CD4-positive, alpha-beta T cell treated with Interleukin-4 for 1 hour (primary cell): ENCODE measurements at regions not wholly inside any gene's neighbourhood (a gene's known extent, or its start where the extent isn't known, plus 50 kb on each side); places are given as distances from the start of the nearest gene placed in this dataset.

Experiments
- DNase-seq, 2 donors: peaks; one replicate each; pipeline ENCODE4 v3.0.0-alpha.2; 2020 to 2022

- no peak for DNase-seq
Observed at GRCh38 chr12:13745111-13745860, 236.1 kb downstream of the GRIN2B start.

- no peak for DNase-seq
Observed at GRCh38 chr12:13744561-13744960, 236.8 kb downstream of the GRIN2B start.

DNA sequence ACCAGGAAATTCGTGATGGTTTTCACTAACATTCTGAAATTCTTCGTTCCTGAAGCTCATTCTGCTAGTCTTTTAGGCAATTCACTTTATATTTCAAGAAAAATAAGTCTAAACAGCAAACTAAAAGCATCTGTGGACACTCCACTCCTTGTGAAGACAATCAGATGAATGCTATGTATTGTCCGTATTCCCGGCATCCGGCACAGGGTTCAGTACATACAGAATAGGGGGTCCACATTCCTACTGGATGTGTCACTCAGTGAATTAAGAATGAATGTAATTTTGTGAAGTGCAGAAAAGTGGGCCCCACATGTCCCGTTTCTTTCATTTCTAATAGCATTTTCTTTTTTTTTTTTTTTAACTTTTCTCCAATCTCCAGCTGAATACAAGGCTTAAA is 241.3 kb downstream of the GRIN2B start:
- no peak for DNase-seq

- no peak for DNase-seq
Observed at GRCh38 chr12:13735734-13736133, 245.7 kb downstream of the GRIN2B start.

- no peak for DNase-seq
Observed at GRCh38 chr12:13734584-13735152, 246.7 kb downstream of the GRIN2B start.

- no peak for DNase-seq
Observed at GRCh38 chr12:13727707-13728195, 253.7 kb downstream of the GRIN2B start.

GRCh38 chr12:13725049-13725448 is 256.4 kb downstream of the GRIN2B start:
- no peak for DNase-seq

DNA sequence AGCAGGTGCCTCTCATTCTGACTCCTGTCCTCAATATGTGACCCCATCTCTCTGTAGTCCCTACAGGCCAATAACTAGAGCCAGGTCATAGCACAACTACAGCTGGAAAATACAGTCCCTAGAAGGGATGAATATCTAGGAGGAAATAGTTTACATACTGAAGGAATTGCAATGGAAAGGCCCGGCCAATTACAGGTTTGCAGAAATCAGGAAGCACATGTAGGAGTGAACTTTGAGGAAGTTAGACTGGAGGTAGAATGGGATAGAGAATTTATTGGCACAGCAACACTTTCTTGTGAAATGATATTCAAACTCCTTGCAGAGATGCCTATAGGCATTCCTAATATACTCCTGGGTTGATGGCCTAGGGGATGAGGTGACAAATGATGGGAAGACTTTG is 257.3 kb downstream of the GRIN2B start:
- DNase-seq = no peak

DNA sequence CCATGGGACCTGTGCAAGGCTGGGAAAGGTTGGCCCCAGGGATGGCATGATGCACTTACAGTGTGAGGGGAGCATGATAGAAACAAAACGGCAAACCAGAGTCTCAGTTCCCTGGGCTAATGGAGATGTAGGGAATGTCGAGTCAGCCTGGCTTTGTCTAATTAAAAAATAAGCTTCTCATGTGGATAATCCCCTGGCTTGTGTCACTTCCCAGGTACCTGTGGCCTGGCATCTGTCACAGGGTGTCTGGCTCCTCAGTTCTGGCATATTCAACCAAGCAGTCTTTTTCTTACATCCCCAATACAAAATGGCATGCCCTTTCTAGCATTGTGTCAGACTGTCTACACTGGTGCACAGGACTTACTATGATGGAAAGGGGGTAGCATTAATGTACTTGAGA is 261.4 kb downstream of the GRIN2B start:
- no peak for DNase-seq

DNA sequence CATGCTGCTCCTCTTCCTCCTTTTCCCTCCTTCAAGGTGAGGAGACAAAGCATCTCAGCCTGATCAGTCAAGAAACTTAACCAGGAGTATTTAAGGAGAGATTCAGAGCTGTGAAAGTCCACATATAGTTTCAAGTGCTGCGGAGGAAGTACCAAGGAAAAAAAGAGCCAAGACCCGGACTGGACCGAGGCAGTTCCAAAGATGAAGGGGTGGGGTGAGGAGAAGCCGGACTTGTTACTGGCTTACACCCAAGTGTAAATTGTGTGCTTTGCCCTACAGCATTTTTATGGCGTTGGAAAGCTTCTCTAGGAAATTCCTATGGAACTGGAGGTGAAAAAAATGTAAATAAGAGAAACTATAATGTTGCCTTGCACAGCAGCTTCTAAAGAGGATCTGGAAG is 263.1 kb downstream of the GRIN2B start:
- DNase-seq = no peak

- DNase-seq = no peak
Observed at GRCh38 chr12:13716119-13716518, 265.3 kb downstream of the GRIN2B start.

DNA sequence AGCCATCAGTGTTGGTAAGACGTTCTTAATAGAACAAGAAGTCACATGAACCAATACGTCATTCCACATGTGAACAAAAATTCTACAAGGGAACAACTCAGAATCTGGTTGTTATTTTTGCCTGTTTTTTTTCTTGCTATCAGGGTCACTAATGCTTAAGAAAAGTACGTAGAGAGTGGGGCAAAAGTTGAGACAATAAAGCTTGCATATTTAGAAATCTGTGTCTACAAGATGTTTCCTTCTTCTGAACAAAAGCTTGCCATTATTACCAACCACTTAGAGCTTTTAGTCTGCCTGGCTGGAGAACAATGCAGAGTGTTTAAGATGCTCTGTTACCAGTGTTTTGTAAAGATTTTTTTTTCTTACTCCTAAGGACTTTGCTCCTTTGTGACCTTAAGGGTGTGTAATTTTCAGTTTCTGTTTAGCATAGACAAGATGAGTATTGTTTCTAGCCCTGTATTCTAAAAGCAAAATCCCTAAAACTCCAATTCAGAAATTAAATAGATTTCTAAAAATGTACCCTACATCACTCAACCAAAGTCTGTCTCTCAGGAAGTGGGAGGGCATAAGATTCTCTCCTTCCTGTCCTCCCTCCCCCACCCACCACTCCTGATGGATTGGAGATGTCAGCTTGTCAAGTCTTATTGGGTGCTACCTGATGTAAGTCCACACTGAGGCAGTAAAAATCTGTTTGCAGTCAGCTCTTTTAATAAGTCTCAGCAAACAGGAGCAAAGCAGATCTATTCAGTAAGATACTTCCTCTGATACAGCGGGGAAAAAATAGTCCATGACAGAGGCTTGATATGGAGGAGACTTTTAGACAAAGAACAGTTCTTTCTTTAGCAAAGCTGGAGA is 267.6 kb downstream of the GRIN2B start:
- no peak for DNase-seq

DNA sequence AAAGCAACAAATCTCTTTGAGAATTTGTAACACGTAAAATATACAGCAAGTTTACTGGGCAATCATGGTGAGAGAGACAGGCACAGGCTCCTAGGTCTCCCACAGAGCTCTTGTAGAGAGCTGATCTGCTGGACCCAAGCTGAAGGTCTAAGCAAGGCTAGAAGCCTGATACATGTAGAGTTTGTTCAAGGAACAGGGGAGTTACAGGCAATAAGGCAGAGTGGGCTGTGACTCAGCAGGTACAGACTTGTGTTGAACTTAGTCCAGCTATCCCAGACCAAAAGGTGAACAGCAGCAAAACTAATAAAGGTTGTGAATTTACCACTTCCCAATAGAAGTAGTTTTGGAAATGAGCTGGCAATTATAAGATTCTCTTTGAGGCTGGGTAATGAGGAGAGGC is 273.6 kb downstream of the GRIN2B start:
- DNase-seq = no peak

DNA sequence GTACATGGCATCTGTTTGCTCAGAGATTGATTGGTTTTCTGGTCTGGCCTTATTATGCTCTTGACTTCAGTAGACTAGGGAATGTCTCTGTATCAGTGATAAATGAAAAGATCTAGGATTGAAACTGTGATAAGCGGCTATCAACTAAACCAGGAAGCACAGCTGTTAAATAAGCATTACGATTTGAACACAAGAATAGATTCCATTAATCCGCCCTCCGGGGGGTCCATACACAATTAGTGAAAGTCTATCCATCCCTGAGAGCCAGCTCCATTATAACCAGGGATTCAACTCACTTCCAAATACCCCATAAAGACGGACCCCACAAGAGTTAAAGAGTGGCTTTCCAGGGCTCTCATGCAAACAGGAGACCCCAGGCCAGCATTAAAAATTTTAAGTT is 279.0 kb downstream of the GRIN2B start:
- no peak for DNase-seq

GRCh38 chr12:13701502-13701901 is 279.9 kb downstream of the GRIN2B start:
- DNase-seq = no peak

DNA sequence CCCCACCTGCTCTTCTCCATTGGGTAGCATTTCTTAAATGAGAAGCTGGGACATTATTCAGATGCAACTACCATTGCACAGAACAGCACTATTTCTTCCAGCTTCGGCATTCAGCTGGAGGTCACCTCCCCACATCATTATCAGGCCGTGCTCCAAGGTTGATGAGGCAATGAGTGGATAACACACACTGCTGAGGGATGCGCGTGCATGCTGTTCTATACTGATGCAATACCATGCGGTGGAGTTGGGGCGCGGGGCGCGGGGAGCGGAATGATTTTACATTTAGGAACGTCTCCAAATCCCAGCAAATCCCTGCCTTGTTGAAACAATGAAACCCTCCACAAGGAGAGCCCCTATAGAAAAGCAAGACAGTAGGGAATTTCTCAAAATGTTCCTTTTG is 283.4 kb downstream of the GRIN2B start:
- DNase-seq = no peak

DNA sequence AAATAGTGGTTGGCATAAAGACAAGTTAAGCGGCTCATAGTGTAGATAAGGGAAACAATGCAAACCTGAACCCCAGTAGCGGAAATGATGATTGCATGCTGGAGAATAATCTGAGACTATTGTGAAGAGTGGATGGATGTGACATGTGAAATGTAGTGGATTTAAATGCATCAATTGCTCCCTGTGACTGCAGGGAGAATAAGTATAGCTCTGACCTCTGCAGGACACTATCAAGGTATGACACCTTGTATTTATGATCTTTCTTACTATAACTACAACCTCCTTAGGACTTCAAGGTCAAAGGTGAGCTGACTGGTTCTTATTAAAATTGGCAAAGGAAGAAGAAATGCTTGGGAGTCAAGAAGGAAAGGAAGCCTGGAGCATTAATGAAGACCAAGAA is 285.6 kb downstream of the GRIN2B start:
- DNase-seq = no peak

- DNase-seq = no peak
Observed at GRCh38 chr12:13692332-13692731, 289.1 kb downstream of the GRIN2B start.

- DNase-seq = no peak
Observed at GRCh38 chr12:13691598-13691997, 289.8 kb downstream of the GRIN2B start.

GRCh38 chr12:13687633-13688032 is 293.8 kb downstream of the GRIN2B start:
- no peak for DNase-seq

GRCh38 chr12:13686260-13686659 is 295.1 kb downstream of the GRIN2B start:
- DNase-seq = no peak

GRCh38 chr12:13680916-13681315 is 300.5 kb downstream of the GRIN2B start:
- no peak for DNase-seq

- no peak for DNase-seq
Observed at GRCh38 chr12:13676880-13677279, 304.5 kb downstream of the GRIN2B start.
